Loucy (cell line): ENCODE measurements at regions not wholly inside any gene's neighbourhood (a gene's known extent, or its start where the extent isn't known, plus 50 kb on each side); places are given as distances from the start of the nearest gene placed in this dataset.

Source experiments
- H2AFZ ChIP-seq: fragments of 200-600 bp; sonication (generic); 2 replicates; pipeline ENCODE4 v1.6.0; 2016; ENCODE audit warnings: antibody characterized with exemption, mild to moderate bottlenecking, low read length, moderate library complexity
- H3F3A ChIP-seq: fragments of 200-600 bp; 2 replicates; pipeline ENCODE4 v1.6.0; 2016; ENCODE audit warnings: antibody characterized with exemption, low read depth, mild to moderate bottlenecking
- H3K27me3 ChIP-seq: fragments of 200-600 bp; sonication (generic); 2 replicates; pipeline ENCODE4 v1.6.1; 2014; ENCODE audit warnings: low read length, mild to moderate bottlenecking; ENCODE audit not compliant: insufficient read depth, poor library complexity, severe bottlenecking
- H3K36me3 ChIP-seq: fragments of 200-600 bp; sonication (generic); 2 replicates; pipeline ENCODE4 v1.6.1; 2016; ENCODE audit warnings: low read length; ENCODE audit not compliant: insufficient read depth
- H3K4me1 ChIP-seq: fragments of 200-600 bp; sonication (generic); 2 replicates; pipeline ENCODE4 v1.5.1; 2014; ENCODE audit warnings: low read length, mild to moderate bottlenecking; ENCODE audit not compliant: insufficient read depth, poor library complexity, severe bottlenecking
- H3K4me2 ChIP-seq: fragments of 200-600 bp; sonication (generic); 2 replicates; pipeline ENCODE4 v1.6.0; 2014; ENCODE audit warnings: antibody characterized with exemption, low read length, low read depth, mild to moderate bottlenecking; ENCODE audit not compliant: poor library complexity, severe bottlenecking
- H3K4me3 ChIP-seq: fragments of 200-600 bp; sonication (generic); 2 replicates; pipeline ENCODE4 v1.5.1; 2014; ENCODE audit warnings: low read length, mild to moderate bottlenecking, mixed read lengths; ENCODE audit not compliant: poor library complexity, severe bottlenecking
- H3K79me2 ChIP-seq: fragments of 200-600 bp; sonication (generic); 2 replicates; pipeline ENCODE4 v1.6.1; 2014; ENCODE audit warnings: low read length; ENCODE audit not compliant: insufficient read depth
- H3K9ac ChIP-seq: fragments of 200-600 bp; sonication (generic); 2 replicates; pipeline ENCODE4 v1.6.0; 2014; ENCODE audit warnings: mild to moderate bottlenecking, low read depth, low read length, moderate library complexity; ENCODE audit not compliant: poor library complexity, severe bottlenecking
- H3K9me2 ChIP-seq: fragments of 200-600 bp; sonication (generic); replicated peaks from 2 replicates; pipeline ENCODE4 v1.6.1; 2016; ENCODE audit warnings: low read depth, low read length, mixed read lengths
- H3K9me3 ChIP-seq: fragments of 200-600 bp; sonication (generic); 2 replicates; pipeline ENCODE4 v1.6.1; 2014; ENCODE audit warnings: mild to moderate bottlenecking, antibody characterized with exemption, low read length, low read depth; ENCODE audit not compliant: insufficient read depth
- H4K20me1 ChIP-seq: fragments of 200-600 bp; sonication (generic); 2 replicates; pipeline ENCODE4 v1.6.0; 2014; ENCODE audit warnings: antibody characterized with exemption, low read length, mild to moderate bottlenecking; ENCODE audit not compliant: insufficient read depth, poor library complexity, severe bottlenecking
- EZH2phosphoT487 ChIP-seq: fragments of 200-600 bp; IDR thresholded peaks from 2 replicates; pipeline ENCODE4 v1.6.1; 2018; ENCODE audit warnings: antibody characterized with exemption, mild to moderate bottlenecking, moderate library complexity, borderline replicate concordance
- TF ChIP-seq, protein P1 (sequence below): fragments of 200-600 bp; sonication (generic); conservative IDR thresholded peaks from 2 replicates; pipeline ENCODE4 v1.5.1; 2014; ENCODE audit warnings: mild to moderate bottlenecking, antibody characterized with exemption, low read length

DNA sequence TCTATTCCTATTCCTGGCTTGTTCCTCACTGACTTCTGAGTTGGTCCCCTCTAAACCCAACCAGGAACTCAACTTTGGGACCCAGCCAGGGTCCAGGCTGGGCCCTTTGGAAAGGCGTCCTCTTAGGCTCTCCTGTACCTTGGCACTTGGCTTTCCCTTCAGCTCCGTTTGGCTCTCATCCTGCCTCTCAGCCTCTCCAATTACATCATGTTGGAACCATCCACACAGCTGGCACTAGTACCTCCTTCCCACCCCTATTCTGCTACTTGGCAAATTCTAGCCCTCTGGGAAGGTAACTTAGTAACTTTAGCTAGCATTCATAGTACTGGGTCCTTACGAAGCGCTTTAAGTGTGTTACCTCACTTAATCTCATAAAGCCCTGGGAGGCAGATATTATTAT is 205.3 kb upstream of the HABP2 start:
- no peaks in the 10 kb centered on the region for H3F3A ChIP-seq
- no peak overlapping the region for H3K4me2 ChIP-seq
- no peak overlapping the region for H3K4me3 ChIP-seq
- H3K9me2 ChIP-seq, result no peaks in the 10 kb centered on the region
- H3K9me3 ChIP-seq, result no peaks in the 10 kb centered on the region
- no peaks in the 10 kb centered on the region for H3K4me1 ChIP-seq
- no peaks in the 10 kb centered on the region for H3K36me3 ChIP-seq
- H3K79me2 ChIP-seq, result no peaks in the 10 kb centered on the region
- H2AFZ ChIP-seq, result no peak overlapping the region
- no peaks in the 10 kb centered on the region for H3K27me3 ChIP-seq
- no peaks in the 10 kb centered on the region for H4K20me1 ChIP-seq
- TF ChIP-seq, protein P1, sequence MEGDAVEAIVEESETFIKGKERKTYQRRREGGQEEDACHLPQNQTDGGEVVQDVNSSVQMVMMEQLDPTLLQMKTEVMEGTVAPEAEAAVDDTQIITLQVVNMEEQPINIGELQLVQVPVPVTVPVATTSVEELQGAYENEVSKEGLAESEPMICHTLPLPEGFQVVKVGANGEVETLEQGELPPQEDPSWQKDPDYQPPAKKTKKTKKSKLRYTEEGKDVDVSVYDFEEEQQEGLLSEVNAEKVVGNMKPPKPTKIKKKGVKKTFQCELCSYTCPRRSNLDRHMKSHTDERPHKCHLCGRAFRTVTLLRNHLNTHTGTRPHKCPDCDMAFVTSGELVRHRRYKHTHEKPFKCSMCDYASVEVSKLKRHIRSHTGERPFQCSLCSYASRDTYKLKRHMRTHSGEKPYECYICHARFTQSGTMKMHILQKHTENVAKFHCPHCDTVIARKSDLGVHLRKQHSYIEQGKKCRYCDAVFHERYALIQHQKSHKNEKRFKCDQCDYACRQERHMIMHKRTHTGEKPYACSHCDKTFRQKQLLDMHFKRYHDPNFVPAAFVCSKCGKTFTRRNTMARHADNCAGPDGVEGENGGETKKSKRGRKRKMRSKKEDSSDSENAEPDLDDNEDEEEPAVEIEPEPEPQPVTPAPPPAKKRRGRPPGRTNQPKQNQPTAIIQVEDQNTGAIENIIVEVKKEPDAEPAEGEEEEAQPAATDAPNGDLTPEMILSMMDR, result no peak
- TF ChIP-seq EZH2phosphoT487, result no peak
- no peak overlapping the region for H3K9ac ChIP-seq

DNA sequence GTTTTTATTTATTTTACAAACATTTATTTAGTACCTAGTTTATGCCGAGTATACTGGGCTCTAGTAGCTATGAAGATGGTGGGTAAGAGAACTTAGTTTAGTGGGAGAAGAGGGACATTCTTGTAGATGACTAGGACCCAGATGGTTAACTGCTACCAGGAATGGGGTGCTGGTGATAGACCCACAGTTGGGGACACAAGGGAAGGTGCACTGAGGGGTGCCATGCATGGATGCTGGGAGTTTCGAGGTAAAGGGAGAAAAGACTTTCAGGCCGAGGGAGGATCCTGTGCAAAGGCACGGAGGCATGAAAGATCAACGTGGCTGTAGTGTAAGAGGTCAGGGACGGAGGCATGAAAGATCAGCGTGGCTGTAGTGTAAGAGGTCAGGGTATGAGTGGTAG is 204.2 kb upstream of the HABP2 start:
- Histone ChIP-seq H3K36me3 (no peaks in the 10 kb centered on the region), H4K20me1 (no peaks in the 10 kb centered on the region), H3K27me3 (no peaks in the 10 kb centered on the region), H2AFZ (no peak overlapping the region), H3F3A (no peaks in the 10 kb centered on the region), H3K4me3 (no peak overlapping the region), H3K9me2 (no peaks in the 10 kb centered on the region), H3K4me2 (no peak overlapping the region), H3K9me3 (no peaks in the 10 kb centered on the region), H3K9ac (no peak overlapping the region), H3K4me1 (no peaks in the 10 kb centered on the region), H3K79me2 (no peaks in the 10 kb centered on the region)
- TF ChIP-seq, protein P1, result no peak
- TF ChIP-seq EZH2phosphoT487, result no peak

GRCh38 chr10:113350311-113351040 is 202.4 kb upstream of the HABP2 start:
- H2AFZ ChIP-seq, result no peak overlapping the region
- TF ChIP-seq, protein P1, result no peak
- TF ChIP-seq EZH2phosphoT487, result no peak

More at GRCh38 chr10:113350311-113351040, 202.4 kb upstream of the HABP2 start:
- Histone ChIP-seq H3K4me3 (no peak overlapping the region), H3K4me2 (no peak overlapping the region), H4K20me1 (no peaks in the 10 kb centered on the region), H3F3A (no peaks in the 10 kb centered on the region), H3K4me1 (no peaks in the 10 kb centered on the region), H3K9me3 (no peaks in the 10 kb centered on the region), H3K36me3 (no peaks in the 10 kb centered on the region), H3K79me2 (no peaks in the 10 kb centered on the region), H3K9me2 (no peaks in the 10 kb centered on the region), H3K27me3 (no peaks in the 10 kb centered on the region), H3K9ac (no peak overlapping the region)
